Activated T-helper 17 cell treated with anti-CD3 and anti-CD28 coated beads, Interleukin-2, amount 50 U/mL, for 72 hours (primary cell): ENCODE measurements at regions not wholly inside any gene's neighbourhood (a gene's known extent, or its start where the extent isn't known, plus 50 kb on each side); places are given as distances from the start of the nearest gene placed in this dataset.
"Not testable (repeated sequence)": the region's sequence is repeated elsewhere in the genome, so short reads cannot be mapped to it uniquely, and the experiment has no call there.

Source experiments
- ATAC-seq: fragments of 150-1000 bp; cut with Tn5 transposase; replicated peaks from 2 replicates; pipeline ENCODE4 v1.10.0; 2021; ENCODE audit warnings: mild to moderate bottlenecking, moderate library complexity
- H3K27ac Mint-ChIP-seq: one replicate; pipeline ENCODE4 v1.8.0; 2022; ENCODE audit warnings: mixed read lengths
- H3K27me3 Mint-ChIP-seq: one replicate; pipeline ENCODE4 v1.8.0; 2022; ENCODE audit warnings: mixed read lengths
- H3K36me3 Mint-ChIP-seq: one replicate; pipeline ENCODE4 v1.8.0; 2022; ENCODE audit warnings: low read depth, mild to moderate bottlenecking, mixed read lengths
- H3K4me1 Mint-ChIP-seq: one replicate; pipeline ENCODE4 v1.8.0; 2022; ENCODE audit warnings: mixed read lengths
- H3K4me3 Mint-ChIP-seq: one replicate; pipeline ENCODE4 v1.8.0; 2022; ENCODE audit warnings: mild to moderate bottlenecking, mixed read lengths
- H3K9me3 Mint-ChIP-seq: one replicate; pipeline ENCODE4 v1.8.0; 2022; ENCODE audit warnings: mixed read lengths

GRCh38 chr4:84277923-84278322, 221.2 kb downstream of the NKX6-1 start:
- Mint-ChIP-seq H3K4me3 (no peak overlapping the region), H3K9me3 (no peaks in the 10 kb centered on the region), H3K4me1 (no peaks in the 10 kb centered on the region), H3K27me3 (no peaks in the 10 kb centered on the region), H3K36me3 (no peaks in the 10 kb centered on the region), H3K27ac (no peak overlapping the region)
- ATAC-seq = no peak

- Mint-ChIP-seq H3K27me3 (no peaks in the 10 kb centered on the region), H3K4me3 (no peak overlapping the region), H3K36me3 (no peaks in the 10 kb centered on the region), H3K27ac (no peak overlapping the region), H3K4me1 (no peaks in the 10 kb centered on the region), H3K9me3 (no peaks in the 10 kb centered on the region)
- no peak for ATAC-seq
These were observed 222.3 kb downstream of the NKX6-1 start for GRCh38 chr4:84276752-84277151.

GRCh38 chr4:84269536-84270044, 229.5 kb downstream of the NKX6-1 start:
- no peaks in the 10 kb centered on the region for H3K9me3 Mint-ChIP-seq
- H3K27ac Mint-ChIP-seq = no peak overlapping the region
- no peaks in the 10 kb centered on the region for H3K4me1 Mint-ChIP-seq
- ATAC-seq = no peak
- no peaks in the 10 kb centered on the region for H3K27me3 Mint-ChIP-seq
- no peaks in the 10 kb centered on the region for H3K36me3 Mint-ChIP-seq
- H3K4me3 Mint-ChIP-seq = no peak overlapping the region

DNA sequence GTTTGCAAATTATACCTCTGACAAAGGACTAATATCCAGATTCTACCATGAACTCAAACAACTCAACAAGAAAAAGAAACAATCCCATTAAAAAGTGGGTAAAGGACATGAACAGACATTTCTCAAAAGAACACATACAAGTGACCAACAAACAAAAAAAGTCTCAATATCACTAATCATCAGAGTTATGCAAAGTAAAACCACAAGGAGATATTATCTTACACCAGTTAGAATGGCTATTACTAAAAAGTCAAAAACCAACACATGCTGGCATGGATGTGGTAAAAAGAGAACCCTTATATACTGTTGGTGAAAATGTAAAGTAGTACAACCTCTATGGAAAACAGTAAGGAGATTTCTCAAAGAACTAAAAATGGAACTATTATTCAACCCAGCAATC, 234.4 kb downstream of the NKX6-1 start:
- no peak overlapping the region for H3K4me3 Mint-ChIP-seq
- H3K9me3 Mint-ChIP-seq = peaks cover 9% of the 10 kb centered on the region
- ATAC-seq = no peak
- no peak overlapping the region for H3K27ac Mint-ChIP-seq
- no peaks in the 10 kb centered on the region for H3K27me3 Mint-ChIP-seq
- no peaks in the 10 kb centered on the region for H3K4me1 Mint-ChIP-seq
- H3K36me3 Mint-ChIP-seq = no peaks in the 10 kb centered on the region

- H3K4me1 Mint-ChIP-seq = no peaks in the 10 kb centered on the region
- H3K27ac Mint-ChIP-seq = no peak overlapping the region
- H3K27me3 Mint-ChIP-seq = no peaks in the 10 kb centered on the region
- no peaks in the 10 kb centered on the region for H3K36me3 Mint-ChIP-seq
- no peak for ATAC-seq
- peaks cover 15% of the 10 kb centered on the region for H3K9me3 Mint-ChIP-seq
- H3K4me3 Mint-ChIP-seq = no peak overlapping the region
These were observed 235.7 kb downstream of the NKX6-1 start for GRCh38 chr4:84263415-84263814.

DNA sequence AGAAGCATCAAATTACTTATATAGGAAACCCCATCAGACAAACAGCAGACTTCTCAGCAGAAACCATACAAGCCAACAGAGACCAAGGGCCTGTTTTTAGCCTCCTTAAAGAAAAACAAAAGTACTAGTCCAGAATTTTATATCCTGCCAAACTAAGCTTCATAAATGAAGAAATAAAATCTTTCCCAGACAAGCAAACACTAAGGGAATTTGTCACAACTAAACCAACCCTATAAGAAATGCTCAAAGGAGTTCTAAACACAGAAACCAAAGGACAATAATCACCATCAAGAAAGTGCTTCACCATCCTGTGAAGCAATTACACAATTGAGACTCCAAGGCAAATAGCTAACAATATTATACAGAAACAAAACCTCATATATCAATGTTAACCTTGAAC, 238.6 kb downstream of the NKX6-1 start:
- Mint-ChIP-seq H3K4me1 (no peaks in the 10 kb centered on the region), H3K27ac (no peak overlapping the region), H3K4me3 (no peak overlapping the region), H3K27me3 (no peaks in the 10 kb centered on the region), H3K36me3 (no peaks in the 10 kb centered on the region), H3K9me3 (peaks cover 15% of the 10 kb centered on the region)
- ATAC-seq = no peak

GRCh38 chr4:84258905-84259830, 239.9 kb downstream of the NKX6-1 start:
- Mint-ChIP-seq H3K27ac (no peak overlapping the region), H3K4me3 (no peak overlapping the region), H3K27me3 (no peaks in the 10 kb centered on the region), H3K36me3 (no peaks in the 10 kb centered on the region), H3K4me1 (no peaks in the 10 kb centered on the region), H3K9me3 (peaks cover 15% of the 10 kb centered on the region)
- ATAC-seq = no peak

- ATAC-seq = no peak
- Mint-ChIP-seq H3K27me3 (no peaks in the 10 kb centered on the region), H3K36me3 (no peaks in the 10 kb centered on the region), H3K9me3 (peaks cover 9% of the 10 kb centered on the region), H3K27ac (no peak overlapping the region), H3K4me1 (no peaks in the 10 kb centered on the region), H3K4me3 (no peak overlapping the region)
These were observed 244.6 kb downstream of the NKX6-1 start for GRCh38 chr4:84254537-84254936.

DNA sequence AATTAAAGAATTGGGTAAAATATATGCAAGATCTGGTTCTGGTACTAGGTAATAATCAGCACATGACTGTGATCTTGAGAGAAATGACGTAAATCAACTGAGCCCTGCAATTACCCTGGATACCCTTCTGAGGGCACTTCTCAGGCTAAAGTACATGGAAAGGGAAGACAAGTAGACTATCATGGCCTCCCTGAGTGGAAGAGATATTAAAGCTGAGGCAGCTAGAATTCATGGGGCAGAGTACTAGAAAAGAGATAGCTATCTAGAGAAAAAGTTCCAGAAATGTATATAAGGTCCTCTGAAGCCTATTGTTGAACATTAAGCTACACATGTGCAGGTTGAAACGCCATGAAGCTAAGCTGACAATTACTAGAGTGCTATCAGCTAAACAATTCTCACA, 249.6 kb downstream of the NKX6-1 start:
- Mint-ChIP-seq H3K27ac (no peak overlapping the region), H3K27me3 (no peaks in the 10 kb centered on the region), H3K9me3 (peaks cover 3% of the 10 kb centered on the region), H3K4me1 (no peaks in the 10 kb centered on the region), H3K4me3 (no peak overlapping the region), H3K36me3 (no peaks in the 10 kb centered on the region)
- no peak for ATAC-seq

GRCh38 chr4:84245042-84245441, 254.1 kb downstream of the NKX6-1 start:
- H3K36me3 Mint-ChIP-seq, ATAC-seq, H3K27ac Mint-ChIP-seq, H3K4me3 Mint-ChIP-seq, H3K4me1 Mint-ChIP-seq, H3K9me3 Mint-ChIP-seq, H3K27me3 Mint-ChIP-seq: not testable (repeated sequence)

- not testable (repeated sequence) for ATAC-seq, H3K36me3 Mint-ChIP-seq, H3K4me3 Mint-ChIP-seq, H3K27ac Mint-ChIP-seq, H3K27me3 Mint-ChIP-seq, H3K4me1 Mint-ChIP-seq, H3K9me3 Mint-ChIP-seq
These were observed 254.7 kb downstream of the NKX6-1 start for GRCh38 chr4:84244346-84244801.

GRCh38 chr4:84243685-84244084, 255.4 kb downstream of the NKX6-1 start:
- peaks cover 4% of the 10 kb centered on the region for H3K9me3 Mint-ChIP-seq
- ATAC-seq = no peak
- H3K4me3 Mint-ChIP-seq = no peak overlapping the region
- H3K4me1 Mint-ChIP-seq = no peaks in the 10 kb centered on the region
- peaks cover 4% of the 10 kb centered on the region for H3K27me3 Mint-ChIP-seq
- H3K36me3 Mint-ChIP-seq = no peaks in the 10 kb centered on the region
- H3K27ac Mint-ChIP-seq = no peak overlapping the region

DNA sequence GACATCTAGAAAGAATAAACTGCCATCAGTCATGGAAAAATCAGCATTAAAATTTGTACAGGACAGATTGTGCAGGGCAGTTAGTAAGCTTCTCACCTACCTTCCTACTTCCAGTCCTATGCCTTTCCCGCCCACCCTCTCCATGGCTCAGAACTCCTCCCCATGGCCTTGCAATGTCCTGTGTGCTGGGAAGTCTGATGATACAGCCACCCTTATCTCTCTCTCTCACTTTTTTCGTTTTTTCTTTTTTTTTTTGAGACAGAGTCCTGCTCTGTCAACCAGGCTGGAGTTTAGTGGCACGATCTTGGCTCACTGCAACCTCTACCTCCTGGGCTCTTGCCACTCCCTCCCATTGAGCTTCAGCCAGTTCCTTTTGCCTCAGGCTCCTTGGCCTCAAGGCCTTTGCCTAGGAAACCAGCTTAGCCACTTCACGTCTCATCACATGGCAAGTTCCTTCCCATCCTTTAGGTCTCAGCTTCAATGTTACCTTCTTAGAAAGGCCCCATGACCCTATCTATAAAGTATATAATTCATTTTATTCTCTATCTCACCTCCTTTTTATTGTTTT, 259.7 kb downstream of the NKX6-1 start:
- no peak overlapping the region for H3K27ac Mint-ChIP-seq
- ATAC-seq = no peak

GRCh38 chr4:84238247-84239090, 260.6 kb downstream of the NKX6-1 start:
- no peaks in the 10 kb centered on the region for H3K36me3 Mint-ChIP-seq
- peaks cover 4% of the 10 kb centered on the region for H3K27me3 Mint-ChIP-seq
- no peak overlapping the region for H3K27ac Mint-ChIP-seq
- peaks cover 4% of the 10 kb centered on the region for H3K9me3 Mint-ChIP-seq
- H3K4me1 Mint-ChIP-seq = no peaks in the 10 kb centered on the region
- H3K4me3 Mint-ChIP-seq = no peak overlapping the region
- no peak for ATAC-seq

More for the DNA sequence above, 259.7 kb downstream of the NKX6-1 start:
- Mint-ChIP-seq H3K9me3 (peaks cover 4% of the 10 kb centered on the region), H3K27me3 (peaks cover 4% of the 10 kb centered on the region), H3K4me3 (no peak overlapping the region), H3K4me1 (no peaks in the 10 kb centered on the region), H3K36me3 (no peaks in the 10 kb centered on the region)
